H1 (cell line): ENCODE measurements at regions not wholly inside any gene's neighbourhood (a gene's known extent, or its start where the extent isn't known, plus 50 kb on each side); places are given as distances from the start of the nearest gene placed in this dataset.

Experiments used
- CTCF ChIA-PET: fragments of 300-600 bp; sonication (Branson Sonifier 250); formaldehyde crosslinking; loops from one replicate; lab custom pipeline; 2021; ENCODE audit not compliant: partially characterized antibody; lab: Charles Lee
- POLR2A ChIA-PET: fragments of 300-600 bp; sonication (Branson Sonifier 250); formaldehyde crosslinking; loops from one replicate; lab custom pipeline; 2021; ENCODE audit warnings: inconsistent platforms; ENCODE audit not compliant: partially characterized antibody; lab: Charles Lee
- DNase-seq, 2 experiments: peaks; one replicate each; pipeline versions ENCODE4 v3.0.0 to v3.0.0-alpha.2; 2010 to 2022; ENCODE audit warnings: low spot score in 2 of 2, low read depth in 1 of 2, mixed read lengths in 1 of 2
- FAIRE-seq: peaks from 2 replicates; lab custom pipeline; 2011; peaks lifted over from hg19 to GRCh38; lab: Jason Lieb, UNC
- H2AFZ ChIP-seq: 2 replicates; pipeline ENCODE4 v1.8.1; 2012; ENCODE audit warnings: low read length, inconsistent platforms
- H2AK5ac ChIP-seq: 2 replicates; pipeline ENCODE4 v1.6.1; 2013; ENCODE audit warnings: low read depth, low read length
- H2BK120ac ChIP-seq: replicated peaks from 2 replicates; pipeline ENCODE3; 2013; ENCODE audit warnings: low read depth, low read length, inconsistent platforms
- H2BK12ac ChIP-seq: 2 replicates; pipeline ENCODE4 v1.6.1; 2013; ENCODE audit warnings: low read depth, low read length
- H2BK15ac ChIP-seq: 2 replicates; pipeline ENCODE4 v1.6.1; 2013; ENCODE audit warnings: low read length
- H2BK20ac ChIP-seq: 2 replicates; pipeline ENCODE4 v1.6.1; 2013; ENCODE audit warnings: low read length
- H2BK5ac ChIP-seq: 2 replicates; pipeline ENCODE4 v1.6.1; 2013; ENCODE audit warnings: low read depth, low read length
- H3K14ac ChIP-seq: 2 replicates; pipeline ENCODE4 v1.6.1; 2013; ENCODE audit warnings: inconsistent platforms; ENCODE audit not compliant: insufficient read length
- H3K18ac ChIP-seq: 2 replicates; pipeline ENCODE4 v1.6.1; 2013; ENCODE audit warnings: low read length; ENCODE audit errors: extremely low read depth
- H3K23ac ChIP-seq: 2 replicates; pipeline ENCODE4 v1.6.1; 2013; ENCODE audit warnings: inconsistent platforms; ENCODE audit not compliant: insufficient read length
- H3K23me2 ChIP-seq: 2 replicates; pipeline ENCODE4 v1.6.1; 2013; ENCODE audit warnings: low read depth, low read length
- H3K27ac ChIP-seq: 2 replicates; pipeline ENCODE4 v1.6.1; 2011; ENCODE audit warnings: low read depth, low read length, inconsistent platforms
- H3K27me3 ChIP-seq, 4 experiments: replicated peaks in 1 of 4; 1 replicate in 1 of 4; 2 replicates in 3 of 4; pipeline versions ENCODE4 v1.6.1 to v1.8.1; 2011 to 2013; ENCODE audit warnings: low read length in 3 of 4, mild to moderate bottlenecking in 3 of 4, inconsistent platforms in 2 of 4, mixed read lengths in 2 of 4, moderate library complexity in 1 of 4; ENCODE audit not compliant: control insufficient read depth in 3 of 4, insufficient read depth in 3 of 4; ENCODE audit errors: extremely low read depth in 1 of 4
- H3K36me3 ChIP-seq, 4 experiments: 2 replicates each; pipeline versions ENCODE4 v1.6.1 to v1.8.1; 2011 to 2013; ENCODE audit warnings: mild to moderate bottlenecking in 4 of 4, low read length in 3 of 4, moderate library complexity in 2 of 4, control low read depth in 1 of 4, inconsistent platforms in 1 of 4; ENCODE audit not compliant: insufficient read depth in 4 of 4, control insufficient read depth in 2 of 4
- H3K4ac ChIP-seq: replicated peaks from 2 replicates; pipeline ENCODE3; 2013; ENCODE audit warnings: low read length, low read depth, mixed read lengths, inconsistent platforms; ENCODE audit not compliant: insufficient read length
- H3K4me1 ChIP-seq, 4 experiments: replicated peaks in 1 of 4; 1 replicate in 1 of 4; 2 replicates in 3 of 4; pipeline versions ENCODE4 v1.6.1 to v1.8.1; 2011 to 2013; ENCODE audit warnings: low read length in 3 of 4, inconsistent platforms in 2 of 4, mixed read lengths in 1 of 4; ENCODE audit not compliant: insufficient read depth in 4 of 4, control insufficient read depth in 3 of 4
- H3K4me2 ChIP-seq, 2 experiments: 2 replicates each; pipeline versions ENCODE4 v1.6.1 to v1.8.1; 2011 to 2013; ENCODE audit warnings: low read depth in 2 of 2, low read length in 2 of 2, control low read depth in 1 of 2, inconsistent platforms in 1 of 2, mild to moderate bottlenecking in 1 of 2; ENCODE audit not compliant: insufficient read depth in 1 of 2
- H3K4me3 ChIP-seq, 4 experiments: fragments of 200-600, 300-600 bp in 1 of 4; sonication (generic), shearing (Covaris generic), sonication (Bioruptor Twin) in 1 of 4; 2 replicates each; pipeline versions ENCODE4 v1.5.1 to v1.8.1; 2011 to 2016; ENCODE audit warnings: low read length in 4 of 4, low read depth in 3 of 4, control low read depth in 2 of 4, inconsistent platforms in 2 of 4, mild to moderate bottlenecking in 2 of 4, mixed read lengths in 1 of 4, moderate library complexity in 1 of 4; ENCODE audit not compliant: insufficient read depth in 2 of 4; ENCODE audit errors: extremely low read depth in 1 of 4
- H3K56ac ChIP-seq: replicated peaks from 2 replicates; pipeline ENCODE3; 2013; ENCODE audit warnings: low read depth, mild to moderate bottlenecking, mixed read lengths, low read length, inconsistent platforms; ENCODE audit not compliant: insufficient read length
- H3K79me1 ChIP-seq: 2 replicates; pipeline ENCODE4 v1.6.1; 2013; ENCODE audit warnings: low read depth, low read length, control low read depth
- H3K79me2 ChIP-seq, 2 experiments: 2 replicates each; pipeline versions ENCODE4 v1.6.1 to v1.8.1; 2012 to 2013; ENCODE audit warnings: low read length in 2 of 2, mild to moderate bottlenecking in 2 of 2, inconsistent platforms in 1 of 2; ENCODE audit not compliant: insufficient read depth in 2 of 2, control insufficient read depth in 1 of 2
- H3K9ac ChIP-seq, 4 experiments: replicated peaks in 1 of 4; 1 replicate in 1 of 4; 2 replicates in 3 of 4; pipeline versions ENCODE4 v1.6.1 to v1.8.1; 2011 to 2013; ENCODE audit warnings: low read depth in 3 of 4, low read length in 3 of 4, control low read depth in 2 of 4, mild to moderate bottlenecking in 2 of 4, moderate library complexity in 2 of 4, inconsistent platforms in 1 of 4; ENCODE audit errors: extremely low read depth in 1 of 4
- H3K9me3 ChIP-seq, 2 experiments: 2 replicates each; pipeline versions ENCODE4 v1.6.1 to v1.8.1; 2012 to 2013; ENCODE audit warnings: mild to moderate bottlenecking in 2 of 2, moderate library complexity in 2 of 2, control low read depth in 1 of 2, inconsistent platforms in 1 of 2, low read depth in 1 of 2, low read length in 1 of 2, mixed read lengths in 1 of 2; ENCODE audit not compliant: insufficient read depth in 2 of 2
- H4K20me1 ChIP-seq, 2 experiments: replicated peaks in 1 of 2; 2 replicates each; pipeline versions ENCODE3 to v1.8.1; 2011 to 2013; ENCODE audit warnings: inconsistent platforms in 2 of 2, low read length in 2 of 2, mild to moderate bottlenecking in 1 of 2; ENCODE audit not compliant: insufficient read depth in 2 of 2, control insufficient read depth in 1 of 2
- H4K5ac ChIP-seq: 2 replicates; pipeline ENCODE4 v1.6.1; 2013; ENCODE audit warnings: low read length, low read depth, mixed read lengths, inconsistent platforms; ENCODE audit not compliant: insufficient read length
- H4K8ac ChIP-seq: 2 replicates; pipeline ENCODE4 v1.8.0; 2013; ENCODE audit warnings: mild to moderate bottlenecking, moderate library complexity, low read length, inconsistent platforms; ENCODE audit not compliant: insufficient read depth; ENCODE audit errors: extremely low read depth
- H4K91ac ChIP-seq: replicated peaks from 2 replicates; pipeline ENCODE3; 2013; ENCODE audit warnings: low read length, mixed read lengths, inconsistent platforms; ENCODE audit not compliant: insufficient read length
- CBX5 ChIP-seq: fragments of 300-800, 300-1000 bp; sonication (generic); IDR thresholded peaks from 2 replicates; pipeline ENCODE4 v1.7.1; 2016; ENCODE audit warnings: antibody characterized with exemption, low read length, low read depth
- JUN ChIP-seq: IDR thresholded peaks from 2 replicates; pipeline ENCODE4 v1.6.1; 2011; ENCODE audit warnings: low read depth, mild to moderate bottlenecking, improper control_type of control experiment, low read length
- SIN3A ChIP-seq, 2 experiments: IDR thresholded peaks in 1 of 2; conservative IDR thresholded peaks in 1 of 2; 2 replicates each; pipeline ENCODE4 v1.6.1; 2011 to 2012; ENCODE audit warnings: low read length in 2 of 2, improper control_type of control experiment in 1 of 2, low read depth in 1 of 2, mild to moderate bottlenecking in 1 of 2
- SP1 ChIP-seq: IDR thresholded peaks from 2 replicates; pipeline ENCODE4 v1.6.1; 2011; ENCODE audit warnings: low read depth, low read length
- TEAD4 ChIP-seq: IDR thresholded peaks from 2 replicates; pipeline ENCODE4 v1.6.1; 2012; ENCODE audit warnings: low read depth, low read length, inconsistent platforms, mixed read lengths
- WGBS, 2 experiments: shearing (Covaris generic) in 1 of 2; methylation state at CpG; one replicate each; pipeline versions ENCODE4 v1.1.6 to v1.1.7; 2013 to 2015; ENCODE audit warnings: low lambda C conversion rate in 2 of 2, mixed read lengths in 2 of 2, inconsistent platforms in 1 of 2, low coverage in 1 of 2, missing lambda C conversion rate in 1 of 2; ENCODE audit not compliant: insufficient replicate concordance in 2 of 2, insufficient coverage in 1 of 2, insufficient read length in 1 of 2; ENCODE audit errors: extremely low coverage in 1 of 2, missing lambda C conversion rate in 1 of 2; 5-methylcytosine and 5-hydroxymethylcytosine counted together

DNA sequence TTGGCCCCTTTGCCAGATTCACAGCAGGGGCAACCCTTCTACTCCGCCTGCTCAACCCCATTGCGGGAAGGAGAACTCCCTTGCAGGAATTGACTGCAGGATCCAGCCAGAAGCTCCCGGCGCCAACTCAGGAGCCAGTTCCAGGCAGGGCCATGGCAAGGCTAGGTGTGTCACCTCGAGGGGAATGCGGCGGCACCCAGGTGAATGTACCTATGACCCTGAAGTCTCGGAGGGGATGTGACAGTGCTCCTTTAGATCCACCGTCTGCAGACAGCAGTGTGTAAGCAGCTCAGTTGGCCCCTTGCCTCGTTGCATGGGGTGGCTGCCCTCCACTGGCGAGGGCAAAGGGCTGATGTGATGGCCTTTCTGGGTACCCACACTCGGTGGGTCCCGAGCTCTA lies 606.6 kb downstream of the ELAVL2 start:
- ChIA-PET CTCF (interaction anchor here (1.6 kb wide), 1 partner anchor 271 kb away, joined by 4 read pairs; no protein-coding TSS in a partner anchor), POLR2A (no interaction called here)
- Histone ChIP-seq H4K5ac (no peak overlapping the region), H2BK12ac (no peak overlapping the region), H3K4ac (no peak overlapping the region), H3K79me2 (no peaks in the 10 kb centered on the region), H2AK5ac (no peak overlapping the region), H2BK20ac (no peak overlapping the region), H2BK15ac (no peak overlapping the region), H3K4me1 (no peaks in the 10 kb centered on the region), H2BK5ac (no peak overlapping the region), H3K14ac (no peak overlapping the region), H4K8ac (no peak overlapping the region), H3K4me3 (no peak overlapping the region), H3K9ac (no peak overlapping the region), H4K91ac (no peak overlapping the region), H3K23ac (no peak overlapping the region), H3K9me3 (no peaks in the 10 kb centered on the region), H3K56ac (no peak overlapping the region), H3K27ac (no peak overlapping the region), H3K27me3 (no peaks in the 10 kb centered on the region), H3K4me2 (no peak overlapping the region), H2AFZ (no peak overlapping the region), H2BK120ac (no peak overlapping the region), H3K23me2 (no peaks in the 10 kb centered on the region), H3K36me3 (no peaks in the 10 kb centered on the region), H3K79me1 (no peaks in the 10 kb centered on the region), H4K20me1 (no peaks in the 10 kb centered on the region), H3K18ac (no peak overlapping the region)
- FAIRE-seq (no peak), DNase-seq (no peak)
- WGBS, 2 experiments = 89% methylated on average over 13 of the region's 13 CpGs; no CpG with 5 or more reads in 1 of the 2 experiments
- TF ChIP-seq SP1 = no peak
- no peak for TF ChIP-seq TEAD4
- no peak for TF ChIP-seq JUN
- TF ChIP-seq CBX5 = no peak
- TF ChIP-seq SIN3A (conservative IDR thresholded peaks at IDR 0.05 in 1 of 2, IDR thresholded peaks at IDR 0.05 in 1 of 2; ENCODE audit: low read depth in 1 of 2, low read length in 2 of 2) = no peak
